CD4-positive, alpha-beta T cell treated with Interferon alpha-2 for 1 hour (primary cell): ENCODE measurements at regions not wholly inside any gene's neighbourhood (a gene's known extent, or its start where the extent isn't known, plus 50 kb on each side); places are given as distances from the start of the nearest gene placed in this dataset.
A peak's percentile ranks its signal among the peaks of the same experiment; 100 is the strongest.
"Not testable (repeated sequence)": the region's sequence is repeated elsewhere in the genome, so short reads cannot be mapped to it uniquely, and the experiment has no call there.

Source experiments
- DNase-seq, 2 donors: peaks; one replicate each; pipeline ENCODE4 v3.0.0-alpha.2; 2020 to 2022

DNA sequence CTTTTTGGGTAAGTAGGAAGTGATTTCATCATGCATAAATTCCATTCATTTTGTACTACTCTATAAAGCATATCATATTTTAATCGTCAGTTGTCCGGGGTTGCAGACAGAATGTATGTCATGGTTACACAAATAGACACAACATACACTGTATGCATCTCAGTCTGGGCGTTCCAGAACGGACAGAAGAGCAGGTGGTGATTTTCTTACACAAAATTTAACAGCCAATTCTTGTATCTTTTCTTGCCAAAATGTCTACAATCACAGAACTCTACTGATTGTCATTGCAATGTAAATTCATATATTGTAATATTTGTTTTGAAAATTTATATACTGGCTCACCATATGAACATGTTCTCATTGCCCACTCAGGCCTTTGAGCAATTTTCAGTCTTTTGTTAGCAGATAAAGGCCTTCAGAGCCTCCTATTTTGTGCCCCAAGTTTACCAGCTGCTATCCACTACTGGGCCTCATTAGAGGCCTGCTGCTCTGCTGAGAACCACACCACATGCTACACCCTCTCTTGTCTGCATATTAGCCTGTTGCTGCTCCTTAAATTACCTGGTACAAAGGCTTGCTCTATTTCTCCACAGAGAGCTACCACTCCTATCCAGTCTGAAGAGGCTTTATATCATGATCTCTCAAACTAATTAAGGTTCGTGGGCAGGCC, 61.5 kb downstream of the PRDM13 start:
- DNase-seq = no peak

DNA sequence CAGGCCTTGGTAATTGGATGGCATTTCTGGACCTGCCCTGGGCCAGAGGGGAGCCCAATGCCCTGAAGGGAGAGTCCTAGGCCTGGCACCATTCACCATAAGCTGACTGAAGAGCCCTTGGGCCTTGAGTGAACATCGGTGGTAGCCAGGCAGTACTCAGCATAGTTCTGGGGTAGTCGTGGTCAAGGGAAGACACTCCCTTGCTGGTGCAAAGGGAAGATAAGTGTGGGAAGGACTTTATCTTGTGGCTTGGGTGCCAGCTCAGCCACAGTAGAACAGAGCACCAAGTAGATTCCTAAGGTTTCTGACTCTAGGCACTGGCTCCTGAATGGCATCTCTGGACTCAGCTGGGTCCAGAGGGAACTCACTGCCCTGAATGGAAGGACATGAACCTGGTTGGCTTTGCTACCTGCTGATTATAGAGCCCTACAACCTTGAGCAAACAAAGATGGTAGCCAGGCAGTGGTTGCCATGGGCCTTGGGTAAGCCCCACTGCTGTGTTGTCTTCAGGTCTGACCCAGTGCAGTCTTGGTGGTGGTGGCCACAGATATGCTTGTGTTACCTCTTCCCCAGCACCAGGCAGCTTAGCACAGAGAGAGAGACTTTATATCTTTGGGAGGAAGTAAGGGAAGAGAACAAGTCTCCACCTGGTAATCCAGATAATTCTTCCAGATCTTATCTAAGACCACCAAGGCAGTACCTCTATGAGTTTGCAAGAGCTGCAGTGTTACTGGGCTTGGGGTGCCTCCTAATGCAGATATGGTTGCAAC, 83.5 kb downstream of the PRDM13 start:
- no peak for DNase-seq

DNA sequence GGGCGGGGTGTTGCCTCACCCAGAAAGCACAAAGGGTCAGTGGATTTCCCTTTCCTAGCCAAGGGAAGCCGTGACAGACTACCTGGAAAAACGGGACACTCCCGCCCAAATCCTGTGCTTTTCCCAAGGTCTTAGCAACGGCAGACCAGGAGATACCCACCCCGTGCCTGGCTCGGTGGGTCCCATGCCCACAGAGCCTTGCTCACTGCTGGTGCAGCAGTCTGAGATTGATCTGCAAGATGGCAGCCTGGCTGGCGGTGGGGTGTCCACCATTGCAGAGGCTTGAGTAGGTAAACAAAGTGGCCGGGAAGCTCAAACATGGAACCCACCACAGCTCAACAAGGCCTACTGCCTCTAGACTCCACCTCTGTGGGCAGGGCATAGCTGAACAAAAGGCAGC, 95.7 kb downstream of the PRDM13 start:
- not testable (repeated sequence) for DNase-seq

DNA sequence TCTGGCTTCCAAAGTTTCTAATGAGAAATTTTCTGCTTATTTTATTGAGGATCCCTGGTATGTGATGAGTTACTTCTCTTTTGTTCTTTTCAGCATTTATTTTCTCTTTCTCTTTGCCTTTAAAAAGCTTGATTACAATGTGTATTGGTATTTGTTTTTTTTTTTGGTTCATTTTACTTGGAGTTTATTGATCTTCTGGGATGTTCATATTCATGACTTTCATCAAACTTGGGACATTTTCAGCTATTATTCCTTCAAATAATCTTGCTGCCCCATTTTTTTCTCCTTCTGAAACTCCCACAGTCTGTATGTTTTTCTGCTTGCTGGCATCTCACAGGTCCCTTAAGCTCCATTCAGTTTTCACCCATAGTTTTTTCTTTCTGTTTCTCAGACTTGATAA, 102.4 kb downstream of the PRDM13 start:
- DNase-seq = no peak

- DNase-seq = no peak
Measured at GRCh38 chr6:99711302-99711701, 104.7 kb downstream of the PRDM13 start.

GRCh38 chr6:99711925-99712324, 105.3 kb downstream of the PRDM13 start:
- DNase-seq = no peak

DNA sequence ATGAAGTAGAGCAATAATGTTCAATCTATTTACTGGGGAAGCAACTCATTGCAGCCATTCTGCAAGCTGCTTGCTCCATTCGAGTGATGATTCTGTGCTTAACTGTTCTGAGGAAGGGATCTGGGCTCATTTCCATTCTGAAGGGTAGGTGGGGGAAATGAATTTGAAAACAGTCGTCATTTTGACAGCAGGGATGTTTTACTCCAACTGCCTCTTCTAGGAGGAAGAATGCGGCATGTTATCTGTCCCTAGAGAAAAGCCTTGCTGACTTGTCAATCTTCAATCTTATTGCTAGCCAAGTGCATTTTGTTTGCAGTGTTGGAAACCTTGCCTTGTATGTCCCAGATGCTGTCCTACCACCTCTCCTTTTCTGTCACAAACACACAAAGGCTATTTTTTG, 105.9 kb downstream of the PRDM13 start:
- no peak for DNase-seq

- DNase-seq = not testable (repeated sequence)
Measured at GRCh38 chr6:99722043-99722442, 115.4 kb downstream of the PRDM13 start.

- not testable (repeated sequence) for DNase-seq
Measured at GRCh38 chr6:99730237-99730636, 123.6 kb downstream of the PRDM13 start.

GRCh38 chr6:99736302-99736701, 129.7 kb downstream of the PRDM13 start:
- DNase-seq = peak in 1 of 2 donors; percentile 3

DNA sequence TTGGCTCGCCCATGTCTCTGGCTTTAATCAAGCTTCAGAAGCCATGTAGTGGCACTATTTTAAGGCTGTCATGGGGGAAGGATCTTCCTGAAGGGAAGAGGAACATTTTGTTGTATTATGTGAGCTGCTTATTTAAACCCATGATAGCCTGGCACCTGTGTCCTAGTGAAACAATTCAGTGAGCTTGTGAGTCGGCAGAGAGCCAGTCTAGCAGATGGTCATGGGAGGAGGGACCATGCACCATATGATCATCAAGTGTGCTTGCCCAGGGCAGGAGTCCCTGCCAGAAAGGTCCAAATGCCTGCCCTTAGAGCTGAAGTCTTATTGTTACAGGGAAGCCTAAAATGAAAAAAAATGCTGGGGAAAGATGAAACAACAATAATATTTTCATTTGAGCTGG, 132.9 kb downstream of the PRDM13 start:
- DNase-seq = no peak

DNA sequence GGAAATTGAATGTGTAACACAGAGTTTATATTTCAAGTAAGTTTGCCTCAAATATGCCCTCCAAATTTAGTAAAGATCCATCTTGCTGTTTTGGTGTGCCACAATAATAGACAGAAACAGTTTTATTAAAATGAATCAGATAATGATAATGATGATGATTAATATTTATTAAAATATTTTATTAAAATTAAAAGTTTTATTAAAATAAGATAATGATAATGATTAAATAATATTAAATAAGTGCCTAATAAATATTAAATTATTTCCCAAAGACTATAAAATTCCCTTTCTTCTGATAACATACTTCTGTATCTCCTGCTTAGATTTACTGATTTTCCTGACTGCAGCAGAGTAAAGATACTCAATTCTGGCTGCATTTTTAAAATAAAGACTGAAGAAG, 134.5 kb downstream of the PRDM13 start:
- no peak for DNase-seq

GRCh38 chr6:99743647-99744046, 137.0 kb downstream of the PRDM13 start:
- DNase-seq = no peak

DNA sequence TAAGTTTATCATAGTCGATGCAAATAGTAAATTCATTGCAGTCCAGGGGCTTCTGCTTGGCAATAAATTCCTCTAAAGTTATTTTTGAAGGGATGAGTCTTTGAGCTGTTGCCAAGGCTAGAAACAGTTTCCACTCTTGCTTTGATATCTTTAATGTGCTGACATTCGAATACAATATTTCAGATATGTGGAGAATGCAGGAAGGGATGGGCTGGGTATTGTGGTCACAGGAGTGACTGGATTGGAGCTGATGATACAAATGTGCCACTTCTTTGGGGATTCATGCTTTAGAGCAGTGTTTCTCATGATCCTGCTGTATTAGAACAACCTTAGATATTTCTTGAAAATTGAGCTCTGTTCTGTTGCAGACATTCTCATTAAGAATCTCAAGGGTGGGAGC, 139.0 kb downstream of the PRDM13 start:
- DNase-seq = no peak

DNA sequence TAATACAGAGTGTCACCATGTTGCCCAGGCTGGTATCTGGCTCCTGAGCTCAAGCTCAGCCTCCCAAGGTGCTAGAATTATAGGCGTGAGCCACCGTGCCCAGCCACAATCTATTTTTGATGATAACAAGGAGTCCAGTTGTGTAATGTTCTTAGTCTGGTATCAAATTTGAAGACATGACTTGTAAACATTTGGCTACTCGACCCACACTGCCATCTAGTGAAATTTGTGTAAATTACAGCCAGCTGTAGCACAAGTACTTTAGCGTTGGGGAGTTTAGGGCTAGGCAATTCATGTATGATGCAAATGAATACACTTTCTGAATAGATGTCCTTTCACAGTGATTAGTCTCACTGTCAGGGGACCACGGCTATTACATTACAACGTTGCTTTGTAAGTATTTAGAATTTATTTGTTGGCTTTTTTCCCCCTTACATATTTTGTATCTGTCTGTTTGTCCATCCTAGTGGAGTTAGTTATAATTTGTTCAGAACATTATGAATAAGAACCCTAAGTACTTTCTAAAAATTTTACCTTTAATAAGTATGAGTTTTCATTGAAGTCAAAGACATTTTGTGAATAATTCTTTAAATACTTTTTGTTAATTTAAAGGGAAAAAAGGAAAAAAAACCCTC, 139.7 kb downstream of the PRDM13 start:
- peak; percentile 48 to 73 for DNase-seq

- DNase-seq = no peak
Measured at GRCh38 chr6:99761711-99762110, 155.1 kb downstream of the PRDM13 start.

- DNase-seq = no peak
Measured at GRCh38 chr6:99768166-99768565, 161.5 kb downstream of the PRDM13 start.

- DNase-seq = no peak
Measured at GRCh38 chr6:99779631-99780555, 173.3 kb downstream of the PRDM13 start.

- no peak for DNase-seq
Measured at GRCh38 chr6:99780556-99780885, 173.9 kb downstream of the PRDM13 start.

DNA sequence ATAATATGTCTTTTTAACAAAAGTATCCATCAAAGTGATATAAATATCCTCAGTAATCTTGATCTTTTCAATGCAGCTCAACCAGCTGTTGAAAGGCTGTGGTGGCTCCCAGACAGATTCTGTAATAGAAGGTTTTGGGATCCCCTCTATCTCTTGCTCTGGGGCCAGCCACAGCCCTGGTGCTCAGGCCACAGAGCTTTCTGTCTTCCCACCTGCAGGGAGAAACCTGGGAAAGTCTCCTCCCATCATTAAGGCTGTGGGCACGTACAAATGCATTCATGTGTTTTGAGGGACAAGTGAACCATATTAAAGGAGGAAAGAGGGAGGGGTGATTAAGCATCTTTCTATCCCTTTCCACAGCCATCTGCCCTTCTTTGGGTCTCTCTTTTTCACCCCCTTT, 183.1 kb downstream of the PRDM13 start:
- no peak for DNase-seq

GRCh38 chr6:99790679-99791078, 184.0 kb downstream of the PRDM13 start:
- no peak for DNase-seq

DNA sequence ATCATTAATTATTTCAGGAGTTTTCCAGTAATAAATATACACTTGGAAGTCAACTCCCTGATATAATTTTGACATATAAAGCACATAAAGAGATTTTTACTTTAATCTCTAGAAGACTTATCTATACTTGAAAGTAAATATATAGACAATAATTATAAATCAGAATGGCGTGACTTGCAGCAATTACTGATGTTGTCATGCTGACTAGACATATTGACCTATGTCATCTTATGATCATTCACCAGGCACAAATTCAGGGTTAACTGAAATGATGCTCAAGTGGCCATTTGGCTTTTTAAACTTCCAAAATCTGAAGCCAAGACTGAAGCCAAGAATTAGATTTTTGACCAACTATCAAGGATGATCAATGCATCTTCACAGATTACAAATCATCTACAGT, 192.2 kb downstream of the MCHR2 start:
- no peak for DNase-seq

- DNase-seq = no peak
Measured at GRCh38 chr6:99802396-99803031, 191.5 kb downstream of the MCHR2 start.
